ENCODE measurements at regions not wholly inside any gene's neighbourhood (a gene's known extent, or its start where the extent isn't known, plus 50 kb on each side); places are given as distances from the start of the nearest gene placed in this dataset.

DNA sequence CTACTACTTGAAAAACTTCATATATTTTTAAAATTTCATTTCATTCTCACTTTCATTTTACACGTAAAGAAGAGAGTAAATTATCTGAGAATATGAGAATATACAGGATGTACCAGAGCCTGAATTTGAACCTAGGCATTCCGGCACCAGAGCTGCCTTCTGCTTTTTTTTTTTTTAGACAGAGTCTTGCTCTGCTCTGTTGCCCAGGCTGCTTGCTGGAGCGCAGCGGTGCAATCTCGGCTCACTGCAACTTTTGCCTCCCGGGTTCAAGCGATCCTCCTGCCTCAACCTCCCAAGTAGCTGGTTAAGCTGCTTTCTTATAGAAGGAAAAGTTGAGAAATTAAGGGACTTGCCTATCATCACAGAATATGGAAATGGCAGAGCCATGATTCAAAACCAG, 540.1 kb downstream of the EBF1 start:
- TF ChIP-seq, protein P1, sequence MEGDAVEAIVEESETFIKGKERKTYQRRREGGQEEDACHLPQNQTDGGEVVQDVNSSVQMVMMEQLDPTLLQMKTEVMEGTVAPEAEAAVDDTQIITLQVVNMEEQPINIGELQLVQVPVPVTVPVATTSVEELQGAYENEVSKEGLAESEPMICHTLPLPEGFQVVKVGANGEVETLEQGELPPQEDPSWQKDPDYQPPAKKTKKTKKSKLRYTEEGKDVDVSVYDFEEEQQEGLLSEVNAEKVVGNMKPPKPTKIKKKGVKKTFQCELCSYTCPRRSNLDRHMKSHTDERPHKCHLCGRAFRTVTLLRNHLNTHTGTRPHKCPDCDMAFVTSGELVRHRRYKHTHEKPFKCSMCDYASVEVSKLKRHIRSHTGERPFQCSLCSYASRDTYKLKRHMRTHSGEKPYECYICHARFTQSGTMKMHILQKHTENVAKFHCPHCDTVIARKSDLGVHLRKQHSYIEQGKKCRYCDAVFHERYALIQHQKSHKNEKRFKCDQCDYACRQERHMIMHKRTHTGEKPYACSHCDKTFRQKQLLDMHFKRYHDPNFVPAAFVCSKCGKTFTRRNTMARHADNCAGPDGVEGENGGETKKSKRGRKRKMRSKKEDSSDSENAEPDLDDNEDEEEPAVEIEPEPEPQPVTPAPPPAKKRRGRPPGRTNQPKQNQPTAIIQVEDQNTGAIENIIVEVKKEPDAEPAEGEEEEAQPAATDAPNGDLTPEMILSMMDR (IDR thresholded peaks at IDR 0.05): no peak
- TF ChIP-seq POLR2A (IDR thresholded peaks at IDR 0.05): no peak

Data from thyroid gland (tissue), 4 donors.